ENCODE measurements at regions not wholly inside any gene's neighbourhood (a gene's known extent, or its start where the extent isn't known, plus 50 kb on each side); places are given as distances from the start of the nearest gene placed in this dataset.
"Not testable (repeated sequence)": the region's sequence is repeated elsewhere in the genome, so short reads cannot be mapped to it uniquely, and the experiment has no call there.

GRCh38 chr12:92233346-92234015, 87.8 kb upstream of the BTG1 start:
- no peaks in the 10 kb centered on the region for H3K4me1 ChIP-seq
- no peaks in the 10 kb centered on the region for H3K9me3 ChIP-seq
- H3K27ac ChIP-seq, result no peak overlapping the region
- 69% methylated on average over 5 of the region's 5 CpGs for WGBS (ENCODE audit: insufficient coverage, low coverage, low lambda C conversion rate, missing lambda C conversion rate)
- H3K36me3 ChIP-seq, result no peaks in the 10 kb centered on the region
- intact Hi-C loops (cut with DNase I), result no loop called here
- DNase-seq (no peak), ATAC-seq (no peak)
- H3K4me3 ChIP-seq, result no peak overlapping the region
- no peaks in the 10 kb centered on the region for H3K27me3 ChIP-seq
- TF ChIP-seq, protein P1, sequence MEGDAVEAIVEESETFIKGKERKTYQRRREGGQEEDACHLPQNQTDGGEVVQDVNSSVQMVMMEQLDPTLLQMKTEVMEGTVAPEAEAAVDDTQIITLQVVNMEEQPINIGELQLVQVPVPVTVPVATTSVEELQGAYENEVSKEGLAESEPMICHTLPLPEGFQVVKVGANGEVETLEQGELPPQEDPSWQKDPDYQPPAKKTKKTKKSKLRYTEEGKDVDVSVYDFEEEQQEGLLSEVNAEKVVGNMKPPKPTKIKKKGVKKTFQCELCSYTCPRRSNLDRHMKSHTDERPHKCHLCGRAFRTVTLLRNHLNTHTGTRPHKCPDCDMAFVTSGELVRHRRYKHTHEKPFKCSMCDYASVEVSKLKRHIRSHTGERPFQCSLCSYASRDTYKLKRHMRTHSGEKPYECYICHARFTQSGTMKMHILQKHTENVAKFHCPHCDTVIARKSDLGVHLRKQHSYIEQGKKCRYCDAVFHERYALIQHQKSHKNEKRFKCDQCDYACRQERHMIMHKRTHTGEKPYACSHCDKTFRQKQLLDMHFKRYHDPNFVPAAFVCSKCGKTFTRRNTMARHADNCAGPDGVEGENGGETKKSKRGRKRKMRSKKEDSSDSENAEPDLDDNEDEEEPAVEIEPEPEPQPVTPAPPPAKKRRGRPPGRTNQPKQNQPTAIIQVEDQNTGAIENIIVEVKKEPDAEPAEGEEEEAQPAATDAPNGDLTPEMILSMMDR (IDR thresholded peaks at IDR 0.05), result no peak
- TF ChIP-seq POLR2A (IDR thresholded peaks at IDR 0.05), result no peak

DNA sequence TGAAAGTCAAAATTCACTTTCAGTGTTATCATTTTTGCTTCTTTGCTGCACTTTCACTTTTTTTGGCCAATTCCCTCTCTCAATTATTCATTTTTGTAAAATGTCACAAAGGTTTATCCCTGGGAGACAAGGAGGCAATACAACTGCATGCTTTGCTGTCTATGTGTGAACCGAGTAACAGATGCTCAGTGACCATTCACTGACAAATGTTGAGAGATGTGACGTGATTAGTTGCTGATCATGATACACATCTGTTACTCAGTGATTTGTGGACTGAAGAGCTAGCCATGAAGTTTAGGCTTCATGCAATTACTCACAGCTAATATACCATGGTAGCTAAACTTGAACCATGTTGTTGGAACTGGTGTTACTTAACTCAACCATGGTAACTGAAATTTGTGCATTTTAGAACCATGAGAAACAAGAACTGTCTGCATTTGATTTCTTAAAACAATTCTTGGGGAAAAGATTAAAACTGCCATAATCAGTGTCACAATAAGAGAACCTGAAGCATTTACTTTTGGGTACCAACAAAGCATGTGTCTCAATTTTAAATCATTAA, 86.8 kb upstream of the BTG1 start:
- H3K4me3 ChIP-seq; H3K27me3 ChIP-seq; intact Hi-C loops (cut with DNase I); H3K27ac ChIP-seq; ATAC-seq; H3K36me3 ChIP-seq; H3K4me1 ChIP-seq; H3K9me3 ChIP-seq; DNase-seq: not testable (repeated sequence)
- no CpG with 5 or more reads among the region's 2 CpGs for WGBS (ENCODE audit: insufficient coverage, low coverage, low lambda C conversion rate, missing lambda C conversion rate)

GRCh38 chr12:92231945-92232344, 86.3 kb upstream of the BTG1 start:
- H3K36me3 ChIP-seq; H3K4me1 ChIP-seq; H3K27me3 ChIP-seq; DNase-seq; H3K27ac ChIP-seq; intact Hi-C loops (cut with DNase I); H3K9me3 ChIP-seq; H3K4me3 ChIP-seq: not testable (repeated sequence)
- ATAC-seq, result peak in 3 of 4 donors; percentile 20 to 37 (median 28)
- WGBS (ENCODE audit: insufficient coverage, low coverage, low lambda C conversion rate, missing lambda C conversion rate), result 48% methylated on average over 3 of the region's 3 CpGs

DNA sequence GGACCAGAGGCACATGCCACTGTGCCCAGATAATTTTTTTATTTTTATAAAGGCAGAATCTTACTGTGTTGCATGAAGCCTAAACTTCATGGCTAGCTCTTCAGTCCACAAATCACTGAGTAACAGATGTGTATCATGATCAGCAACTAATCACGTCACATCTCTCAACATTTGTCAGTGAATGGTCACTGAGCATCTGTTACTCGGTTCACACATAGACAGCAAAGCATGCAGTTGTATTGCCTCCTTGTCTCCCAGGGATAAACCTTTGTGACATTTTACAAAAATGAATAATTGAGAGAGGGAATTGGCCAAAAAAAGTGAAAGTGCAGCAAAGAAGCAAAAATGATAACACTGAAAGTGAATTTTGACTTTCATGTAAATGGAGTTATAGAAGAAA, 85.9 kb upstream of the BTG1 start:
- H3K36me3 ChIP-seq; H3K4me1 ChIP-seq; DNase-seq; intact Hi-C loops (cut with DNase I); H3K27ac ChIP-seq; ATAC-seq; H3K27me3 ChIP-seq; H3K9me3 ChIP-seq; H3K4me3 ChIP-seq: not testable (repeated sequence)
- 75% methylated on average over 1 of the region's 2 CpGs for WGBS (ENCODE audit: insufficient coverage, low coverage, low lambda C conversion rate, missing lambda C conversion rate)

- intact Hi-C loops (cut with DNase I), result no loop called here
- no peak overlapping the region for H3K27ac ChIP-seq
- WGBS (ENCODE audit: insufficient coverage, low coverage, low lambda C conversion rate, missing lambda C conversion rate), result 100% methylated on average over 2 of the region's 2 CpGs
- no peak overlapping the region for H3K4me3 ChIP-seq
- H3K36me3 ChIP-seq, result no peaks in the 10 kb centered on the region
- DNase-seq (no peak), ATAC-seq (no peak)
- H3K9me3 ChIP-seq, result no peaks in the 10 kb centered on the region
- peaks cover 0 to 4% (median 0%) of the 10 kb centered on the region in 4 donors for H3K4me1 ChIP-seq
- no peaks in the 10 kb centered on the region for H3K27me3 ChIP-seq
- no peak for TF ChIP-seq POLR2A (IDR thresholded peaks at IDR 0.05)
- TF ChIP-seq, protein P1 (IDR thresholded peaks at IDR 0.05), result no peak
Measured at GRCh38 chr12:92229381-92229780, 83.7 kb upstream of the BTG1 start.

DNA sequence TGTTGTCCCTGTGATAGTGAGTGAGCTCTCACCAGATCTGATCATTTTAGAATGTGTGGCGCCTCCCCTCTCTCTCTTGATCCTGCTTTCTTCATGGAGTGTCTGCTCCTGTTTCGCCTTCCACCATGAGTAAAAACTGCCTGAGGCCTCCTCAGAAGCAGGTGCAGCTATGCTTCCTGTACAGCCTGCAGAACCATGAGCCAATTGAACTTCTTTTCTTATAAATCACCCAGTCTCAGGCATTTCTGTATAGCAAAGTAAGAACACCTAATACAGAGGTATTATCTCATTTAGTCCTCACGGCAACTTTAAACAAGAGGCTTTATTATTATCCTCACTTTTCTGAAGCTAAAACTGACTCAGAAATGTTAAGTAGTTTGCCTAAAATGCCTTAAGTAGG, 81.3 kb upstream of the BTG1 start:
- no peak for ATAC-seq
- H3K27ac ChIP-seq, result no peak overlapping the region
- no peak for DNase-seq
- H3K4me3 ChIP-seq, result no peak overlapping the region
- H3K4me1 ChIP-seq, result peaks cover 0 to 4% (median 0%) of the 10 kb centered on the region in 4 donors
- intact Hi-C loops (cut with DNase I), result no loop called here
- H3K27me3 ChIP-seq, result no peaks in the 10 kb centered on the region
- no peaks in the 10 kb centered on the region for H3K36me3 ChIP-seq
- TF ChIP-seq POLR2A (IDR thresholded peaks at IDR 0.05), result no peak
- TF ChIP-seq, protein P1 (IDR thresholded peaks at IDR 0.05), result no peak
- 67% methylated on average over 3 of the region's 3 CpGs for WGBS (ENCODE audit: insufficient coverage, low coverage, low lambda C conversion rate, missing lambda C conversion rate)
- H3K9me3 ChIP-seq, result no peaks in the 10 kb centered on the region
